ENCODE measurements at regions not wholly inside any gene's neighbourhood (a gene's known extent, or its start where the extent isn't known, plus 50 kb on each side); places are given as distances from the start of the nearest gene placed in this dataset.

GRCh38 chr17:5785338-5785737 lies 201.0 kb upstream of the NLRP1 start:
- H3K9me3 ChIP-seq (ENCODE audit: control insufficient read depth in 4 of 4, insufficient read depth in 3 of 4, low read length in 3 of 4), result peaks cover 0 to 21% (median 1%) of the 10 kb centered on the region in 4 donors
- H3K36me3 ChIP-seq (ENCODE audit: control insufficient read depth in 4 of 4, insufficient read depth in 4 of 4, low read length in 4 of 4), result no peaks in the 10 kb centered on the region
- H3K27me3 ChIP-seq (ENCODE audit: control insufficient read depth in 3 of 3, insufficient read depth in 3 of 3, low read length in 2 of 3), result no peaks in the 10 kb centered on the region
- no peak for ATAC-seq (ENCODE audit: insufficient read depth, low FRiP score)
- H3K27ac ChIP-seq (ENCODE audit: low read depth in 1 of 2, low read length in 1 of 2), result no peak overlapping the region
- no peak for DNase-seq
- no peak overlapping the region for H3K9ac ChIP-seq (ENCODE audit: insufficient read depth in 1 of 2, low read length in 2 of 2)
- 18 to 27% methylated on average over 4 of the region's 4 CpGs for WGBS, 2 donors
- H3K4me1 ChIP-seq (ENCODE audit: control insufficient read depth in 5 of 5, insufficient read depth in 5 of 5, low read length in 5 of 5), result peaks cover 0 to 2% (median 0%) of the 10 kb centered on the region in 5 donors
- TF ChIP-seq, protein P1, sequence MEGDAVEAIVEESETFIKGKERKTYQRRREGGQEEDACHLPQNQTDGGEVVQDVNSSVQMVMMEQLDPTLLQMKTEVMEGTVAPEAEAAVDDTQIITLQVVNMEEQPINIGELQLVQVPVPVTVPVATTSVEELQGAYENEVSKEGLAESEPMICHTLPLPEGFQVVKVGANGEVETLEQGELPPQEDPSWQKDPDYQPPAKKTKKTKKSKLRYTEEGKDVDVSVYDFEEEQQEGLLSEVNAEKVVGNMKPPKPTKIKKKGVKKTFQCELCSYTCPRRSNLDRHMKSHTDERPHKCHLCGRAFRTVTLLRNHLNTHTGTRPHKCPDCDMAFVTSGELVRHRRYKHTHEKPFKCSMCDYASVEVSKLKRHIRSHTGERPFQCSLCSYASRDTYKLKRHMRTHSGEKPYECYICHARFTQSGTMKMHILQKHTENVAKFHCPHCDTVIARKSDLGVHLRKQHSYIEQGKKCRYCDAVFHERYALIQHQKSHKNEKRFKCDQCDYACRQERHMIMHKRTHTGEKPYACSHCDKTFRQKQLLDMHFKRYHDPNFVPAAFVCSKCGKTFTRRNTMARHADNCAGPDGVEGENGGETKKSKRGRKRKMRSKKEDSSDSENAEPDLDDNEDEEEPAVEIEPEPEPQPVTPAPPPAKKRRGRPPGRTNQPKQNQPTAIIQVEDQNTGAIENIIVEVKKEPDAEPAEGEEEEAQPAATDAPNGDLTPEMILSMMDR (IDR thresholded peaks at IDR 0.05; ENCODE audit: control extremely low read depth, extremely low read depth), result no peak
- H3K4me3 ChIP-seq, result no peak overlapping the region

DNA sequence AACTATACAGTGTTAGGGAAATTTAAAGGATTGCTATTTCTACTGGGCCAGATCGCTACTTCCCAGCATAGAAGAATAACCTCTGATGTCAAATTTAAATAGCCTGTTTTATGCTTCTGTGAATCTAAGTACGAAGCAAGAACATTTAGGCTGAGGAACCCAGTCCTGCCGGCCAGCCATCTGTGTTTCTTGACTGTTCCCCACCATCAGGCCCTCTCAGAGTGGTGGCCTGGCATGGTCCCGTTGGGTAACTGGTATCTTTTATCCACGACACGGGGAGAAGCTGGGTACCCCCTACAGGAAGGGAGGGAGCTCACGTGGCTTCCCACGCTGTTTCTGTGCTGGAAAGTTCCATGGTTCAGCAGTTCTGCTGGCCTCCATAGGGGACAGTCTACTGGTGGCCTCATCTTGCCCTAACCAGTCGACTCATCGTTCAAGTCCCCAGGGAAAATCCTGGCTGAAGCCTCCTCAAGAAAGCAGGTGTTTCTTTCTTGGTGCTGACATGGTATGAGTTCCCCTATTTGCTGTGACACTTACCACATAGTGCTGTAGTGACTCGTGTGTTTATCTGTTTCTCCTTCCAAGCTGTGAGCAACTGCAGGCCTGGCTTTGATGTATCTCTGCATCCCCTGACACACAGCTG lies 201.7 kb upstream of the NLRP1 start:
- no peak for ATAC-seq (ENCODE audit: insufficient read depth, low FRiP score)

DNA sequence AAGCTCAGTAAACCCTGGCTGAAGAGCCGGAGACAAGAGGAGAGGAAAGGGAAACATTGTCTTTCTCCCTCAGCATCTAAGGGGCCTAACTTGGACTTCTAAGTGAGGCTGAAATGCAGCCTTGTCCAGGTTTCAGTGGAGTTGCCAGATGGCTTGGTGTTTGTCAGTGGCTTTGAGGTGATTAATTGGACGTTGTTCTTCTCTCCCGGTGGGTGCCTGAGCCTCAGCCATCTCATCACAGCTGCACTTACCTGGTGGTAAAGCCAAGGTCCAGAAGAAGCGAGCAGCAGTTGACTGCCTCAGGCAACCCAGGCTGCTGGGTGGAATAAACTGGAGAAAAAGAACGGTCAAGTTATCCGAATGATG lies 202.2 kb upstream of the NLRP1 start:
- H3K9ac ChIP-seq (ENCODE audit: insufficient read depth in 1 of 2, low read length in 2 of 2), result no peak overlapping the region
- 63 to 69% methylated on average over 6 of the region's 6 CpGs for WGBS, 2 donors
- H3K27ac ChIP-seq (ENCODE audit: low read depth in 1 of 2, low read length in 1 of 2), result no peak overlapping the region
- no peaks in the 10 kb centered on the region for H3K27me3 ChIP-seq (ENCODE audit: control insufficient read depth in 3 of 3, insufficient read depth in 3 of 3, low read length in 2 of 3)
- TF ChIP-seq, protein P1 (IDR thresholded peaks at IDR 0.05; ENCODE audit: control extremely low read depth, extremely low read depth), result no peak
- no peak for DNase-seq
- H3K4me1 ChIP-seq (ENCODE audit: control insufficient read depth in 5 of 5, insufficient read depth in 5 of 5, low read length in 5 of 5), result peaks cover 0 to 2% (median 0%) of the 10 kb centered on the region in 5 donors
- H3K9me3 ChIP-seq (ENCODE audit: control insufficient read depth in 4 of 4, insufficient read depth in 3 of 4, low read length in 3 of 4), result peaks cover 0 to 21% (median 1%) of the 10 kb centered on the region in 4 donors
- no peaks in the 10 kb centered on the region for H3K36me3 ChIP-seq (ENCODE audit: control insufficient read depth in 4 of 4, insufficient read depth in 4 of 4, low read length in 4 of 4)
- no peak overlapping the region for H3K4me3 ChIP-seq
- ATAC-seq (ENCODE audit: insufficient read depth, low FRiP score), result no peak

More for the DNA sequence above, 201.7 kb upstream of the NLRP1 start:
- 61 to 71% methylated on average over 11 of the region's 11 CpGs for WGBS, 2 donors
- Histone ChIP-seq H3K9ac (ENCODE audit: insufficient read depth in 1 of 2, low read length in 2 of 2) (no peak overlapping the region), H3K4me3 (no peak overlapping the region), H3K36me3 (ENCODE audit: control insufficient read depth in 4 of 4, insufficient read depth in 4 of 4, low read length in 4 of 4) (no peaks in the 10 kb centered on the region), H3K27me3 (ENCODE audit: control insufficient read depth in 3 of 3, insufficient read depth in 3 of 3, low read length in 2 of 3) (no peaks in the 10 kb centered on the region), H3K9me3 (ENCODE audit: control insufficient read depth in 4 of 4, insufficient read depth in 3 of 4, low read length in 3 of 4) (peaks cover 0 to 21% (median 1%) of the 10 kb centered on the region in 4 donors), H3K4me1 (ENCODE audit: control insufficient read depth in 5 of 5, insufficient read depth in 5 of 5, low read length in 5 of 5) (peaks cover 0 to 2% (median 0%) of the 10 kb centered on the region in 5 donors), H3K27ac (ENCODE audit: low read depth in 1 of 2, low read length in 1 of 2) (no peak overlapping the region)
- no peak for DNase-seq
- TF ChIP-seq, protein P1 (IDR thresholded peaks at IDR 0.05; ENCODE audit: control extremely low read depth, extremely low read depth), result no peak

All from lung (tissue), 11 donors.